ENCODE measurements at regions not wholly inside any gene's neighbourhood (a gene's known extent, or its start where the extent isn't known, plus 50 kb on each side); places are given as distances from the start of the nearest gene placed in this dataset.

GRCh38 chr5:91252916-91253315 lies 130.2 kb downstream of the ARRDC3 start:
- TF ChIP-seq, protein P1, sequence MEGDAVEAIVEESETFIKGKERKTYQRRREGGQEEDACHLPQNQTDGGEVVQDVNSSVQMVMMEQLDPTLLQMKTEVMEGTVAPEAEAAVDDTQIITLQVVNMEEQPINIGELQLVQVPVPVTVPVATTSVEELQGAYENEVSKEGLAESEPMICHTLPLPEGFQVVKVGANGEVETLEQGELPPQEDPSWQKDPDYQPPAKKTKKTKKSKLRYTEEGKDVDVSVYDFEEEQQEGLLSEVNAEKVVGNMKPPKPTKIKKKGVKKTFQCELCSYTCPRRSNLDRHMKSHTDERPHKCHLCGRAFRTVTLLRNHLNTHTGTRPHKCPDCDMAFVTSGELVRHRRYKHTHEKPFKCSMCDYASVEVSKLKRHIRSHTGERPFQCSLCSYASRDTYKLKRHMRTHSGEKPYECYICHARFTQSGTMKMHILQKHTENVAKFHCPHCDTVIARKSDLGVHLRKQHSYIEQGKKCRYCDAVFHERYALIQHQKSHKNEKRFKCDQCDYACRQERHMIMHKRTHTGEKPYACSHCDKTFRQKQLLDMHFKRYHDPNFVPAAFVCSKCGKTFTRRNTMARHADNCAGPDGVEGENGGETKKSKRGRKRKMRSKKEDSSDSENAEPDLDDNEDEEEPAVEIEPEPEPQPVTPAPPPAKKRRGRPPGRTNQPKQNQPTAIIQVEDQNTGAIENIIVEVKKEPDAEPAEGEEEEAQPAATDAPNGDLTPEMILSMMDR (IDR thresholded peaks at IDR 0.05), result no peak
- no peak for TF ChIP-seq POLR2A (IDR thresholded peaks at IDR 0.05)
- no peaks in the 10 kb centered on the region for H3K27me3 ChIP-seq
- no peak overlapping the region for H3K4me3 ChIP-seq
- no peaks in the 10 kb centered on the region for H3K36me3 ChIP-seq
- H3K4me1 ChIP-seq, result no peaks in the 10 kb centered on the region
- H3K27ac ChIP-seq, result no peak overlapping the region
- no peaks in the 10 kb centered on the region for H3K9me3 ChIP-seq
- no peak for DNase-seq

GRCh38 chr5:91245871-91246270 lies 137.2 kb downstream of the ARRDC3 start:
- Histone ChIP-seq H3K4me1 (no peaks in the 10 kb centered on the region), H3K27me3 (no peaks in the 10 kb centered on the region), H3K9me3 (no peaks in the 10 kb centered on the region), H3K27ac (no peak overlapping the region), H3K4me3 (no peak overlapping the region), H3K36me3 (no peaks in the 10 kb centered on the region)
- TF ChIP-seq, protein P1 (IDR thresholded peaks at IDR 0.05), result no peak
- TF ChIP-seq POLR2A (IDR thresholded peaks at IDR 0.05), result no peak
- DNase-seq, result no peak

- Histone ChIP-seq H3K27me3 (no peaks in the 10 kb centered on the region), H3K4me3 (no peak overlapping the region), H3K9me3 (no peaks in the 10 kb centered on the region), H3K36me3 (no peaks in the 10 kb centered on the region), H3K4me1 (no peaks in the 10 kb centered on the region), H3K27ac (no peak overlapping the region)
- no peak for DNase-seq
- TF ChIP-seq, protein P1 (IDR thresholded peaks at IDR 0.05), result no peak
- no peak for TF ChIP-seq POLR2A (IDR thresholded peaks at IDR 0.05)
Observed at GRCh38 chr5:91245074-91245452, 138.1 kb downstream of the ARRDC3 start.

GRCh38 chr5:91244380-91245073 lies 138.6 kb downstream of the ARRDC3 start:
- no peak for DNase-seq
- no peak overlapping the region for H3K27ac ChIP-seq

GRCh38 chr5:91243852-91244251 lies 139.3 kb downstream of the ARRDC3 start:
- H3K4me3 ChIP-seq, result no peak overlapping the region
- H3K27ac ChIP-seq, result no peak overlapping the region
- no peaks in the 10 kb centered on the region for H3K4me1 ChIP-seq
- no peaks in the 10 kb centered on the region for H3K27me3 ChIP-seq
- no peaks in the 10 kb centered on the region for H3K36me3 ChIP-seq
- TF ChIP-seq, protein P1 (IDR thresholded peaks at IDR 0.05), result no peak
- TF ChIP-seq POLR2A (IDR thresholded peaks at IDR 0.05), result no peak
- DNase-seq, result no peak
- no peaks in the 10 kb centered on the region for H3K9me3 ChIP-seq

More at GRCh38 chr5:91244380-91245073, 138.6 kb downstream of the ARRDC3 start:
- no peaks in the 10 kb centered on the region for H3K4me1 ChIP-seq
- H3K27me3 ChIP-seq, result no peaks in the 10 kb centered on the region
- H3K9me3 ChIP-seq, result no peaks in the 10 kb centered on the region
- no peaks in the 10 kb centered on the region for H3K36me3 ChIP-seq
- TF ChIP-seq POLR2A (IDR thresholded peaks at IDR 0.05), result no peak
- TF ChIP-seq, protein P1 (IDR thresholded peaks at IDR 0.05), result no peak
- no peak overlapping the region for H3K4me3 ChIP-seq
